Gastroesophageal sphincter (tissue), 4 donors: ENCODE measurements at regions not wholly inside any gene's neighbourhood (a gene's known extent, or its start where the extent isn't known, plus 50 kb on each side); places are given as distances from the start of the nearest gene placed in this dataset.

Source experiments
- ATAC-seq: fragments of 150-250 bp; one replicate; pipeline ENCODE4 v1.9.1; 2016; ENCODE audit warnings: mild to moderate bottlenecking, moderate library complexity
- H3K27ac ChIP-seq, 4 donors: fragments of 200-600 bp; sonication (generic) in 3 of 4; 1 replicate in 3 of 4; 2 replicates in 1 of 4; pipeline ENCODE4 v1.5.1; 2016 to 2019
- H3K27me3 ChIP-seq: fragments of 200-600 bp; sonication (generic); one replicate; pipeline ENCODE4 v1.5.1; 2019
- H3K36me3 ChIP-seq, 2 donors: fragments of 200-600 bp; sonication (generic); one replicate each; pipeline ENCODE4 v1.5.1; 2019; ENCODE audit warnings: control low read depth in 1 of 2
- H3K4me1 ChIP-seq, 3 donors: fragments of 200-600 bp; sonication (generic); 1 replicate in 2 of 3; 2 replicates in 1 of 3; pipeline ENCODE4 v1.5.1; 2016 to 2019; ENCODE audit warnings: control low read depth in 2 of 3
- H3K4me3 ChIP-seq, 2 donors: fragments of 200-600 bp; sonication (generic); one replicate each; pipeline ENCODE4 v1.5.1; 2019; ENCODE audit warnings: mild to moderate bottlenecking in 1 of 2, moderate library complexity in 1 of 2
- H3K9me3 ChIP-seq, 3 donors: fragments of 200-600 bp; sonication (generic); one replicate each; pipeline ENCODE4 v1.5.1; 2017 to 2019; ENCODE audit warnings: control low read depth in 2 of 3
- CTCF ChIP-seq, 4 experiments: fragments of 200-600 bp in 2 of 4; fragments of 450-650 bp in 2 of 4; sonication (generic) in 1 of 4; IDR thresholded peaks; one replicate each; pipeline ENCODE4 v1.5.1; 2017 to 2019; ENCODE audit warnings: antibody characterized with exemption in 4 of 4, mild to moderate bottlenecking in 2 of 4, moderate library complexity in 2 of 4
- EP300 ChIP-seq: sonication (generic); formaldehyde crosslinking; IDR thresholded peaks from one replicate; pipeline ENCODE4 v1.6.1; 2017; ENCODE audit warnings: antibody characterized with exemption, mild to moderate bottlenecking
- POLR2A ChIP-seq, 2 donors: fragments of 450-650 bp; IDR thresholded peaks; one replicate each; pipeline ENCODE4 v1.6.1; 2017; ENCODE audit warnings: antibody characterized with exemption in 2 of 2, mild to moderate bottlenecking in 2 of 2, moderate library complexity in 1 of 2
- POLR2AphosphoS5 ChIP-seq: sonication (generic); formaldehyde crosslinking; IDR thresholded peaks from one replicate; pipeline ENCODE4 v1.6.1; 2017; ENCODE audit warnings: antibody characterized with exemption
- WGBS, 2 donors: methylation state at CpG; one replicate each; pipeline ENCODE4 v1.1.5; 2018; ENCODE audit warnings: low coverage in 1 of 2; 5-methylcytosine and 5-hydroxymethylcytosine counted together

DNA sequence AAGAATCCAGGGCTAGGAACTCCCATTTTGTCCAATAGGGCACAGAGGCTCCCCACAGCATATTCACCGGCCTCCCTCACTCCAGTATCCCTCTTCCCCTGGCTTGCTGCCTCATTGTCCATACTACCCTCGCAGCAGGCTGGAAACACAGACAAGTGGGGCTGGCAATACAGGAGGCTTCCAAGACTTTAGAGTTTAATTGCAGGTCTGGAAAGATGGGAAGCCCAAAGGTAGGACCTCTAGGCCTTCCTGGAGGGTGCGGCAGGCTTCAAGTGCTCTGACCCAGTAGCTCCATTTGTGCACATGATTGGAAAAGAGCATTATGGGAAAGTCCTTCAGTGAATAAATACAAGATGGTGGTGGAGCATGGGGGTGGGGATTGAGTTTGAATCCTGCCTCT, 166.7 kb downstream of the EVX1 start:
- 100% methylated on average over 1 of the region's 3 CpGs for WGBS, 2 donors
- no peak for TF ChIP-seq EP300
- TF ChIP-seq POLR2AphosphoS5 = no peak
- no peak for TF ChIP-seq POLR2A (IDR thresholded peaks at IDR 0.05)
- no peak for TF ChIP-seq CTCF (IDR thresholded peaks at IDR 0.05)
- Histone ChIP-seq H3K9me3 (no peaks in the 10 kb centered on the region), H3K27me3 (peaks cover 17% of the 10 kb centered on the region), H3K4me3 (no peak overlapping the region), H3K36me3 (no peaks in the 10 kb centered on the region), H3K27ac (no peak overlapping the region), H3K4me1 (no peaks in the 10 kb centered on the region)
- ATAC-seq = no peak

GRCh38 chr7:27409776-27410175, 167.2 kb downstream of the EVX1 start:
- H3K27me3 ChIP-seq = peaks cover 17% of the 10 kb centered on the region
- no peaks in the 10 kb centered on the region for H3K4me1 ChIP-seq
- no peaks in the 10 kb centered on the region for H3K9me3 ChIP-seq
- WGBS, 2 donors = 33 to 41% methylated on average over 1 to 2 of the region's 2 CpGs
- no peak overlapping the region for H3K4me3 ChIP-seq
- TF ChIP-seq CTCF (IDR thresholded peaks at IDR 0.05) (no peak), POLR2A (IDR thresholded peaks at IDR 0.05) (no peak), POLR2AphosphoS5 (no peak), EP300 (no peak)
- no peaks in the 10 kb centered on the region for H3K36me3 ChIP-seq
- H3K27ac ChIP-seq = no peak overlapping the region
- ATAC-seq = no peak

- TF ChIP-seq EP300 (no peak), POLR2A (IDR thresholded peaks at IDR 0.05) (no peak), POLR2AphosphoS5 (no peak), CTCF (IDR thresholded peaks at IDR 0.05) (no peak)
- H3K4me3 ChIP-seq = no peak overlapping the region
- H3K36me3 ChIP-seq = no peaks in the 10 kb centered on the region
- no peak for ATAC-seq
- H3K27me3 ChIP-seq = peaks cover 10% of the 10 kb centered on the region
- no peaks in the 10 kb centered on the region for H3K9me3 ChIP-seq
- H3K4me1 ChIP-seq = no peaks in the 10 kb centered on the region
- 48 to 69% methylated on average over 3 to 5 of the region's 5 CpGs for WGBS, 2 donors
- H3K27ac ChIP-seq = no peak overlapping the region
Measured at GRCh38 chr7:27410812-27411544, 168.4 kb downstream of the EVX1 start.

DNA sequence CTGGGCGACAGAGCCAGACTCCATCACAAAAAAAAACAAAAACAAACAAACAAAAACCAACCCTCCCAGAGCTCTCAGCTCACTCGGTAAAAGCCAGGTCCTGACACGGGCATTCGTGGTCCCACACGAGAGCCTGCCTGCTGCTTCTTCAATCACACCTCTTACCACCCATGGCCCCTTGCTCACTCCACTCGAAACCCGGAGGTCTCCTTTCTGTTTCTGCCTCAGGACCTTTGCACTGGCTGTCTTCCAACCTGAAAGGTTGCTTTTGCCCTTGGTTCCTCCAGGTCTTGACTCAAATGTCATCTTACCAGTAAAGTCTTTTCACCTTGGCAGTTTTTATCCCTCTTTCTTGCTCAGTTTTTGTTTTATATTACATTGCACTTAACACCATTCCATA, 169.6 kb downstream of the EVX1 start:
- H3K27ac ChIP-seq = no peak overlapping the region
- TF ChIP-seq POLR2AphosphoS5 (no peak), CTCF (IDR thresholded peaks at IDR 0.05) (no peak), POLR2A (IDR thresholded peaks at IDR 0.05) (no peak), EP300 (no peak)
- ATAC-seq = no peak
- no peaks in the 10 kb centered on the region for H3K36me3 ChIP-seq
- peaks cover 10% of the 10 kb centered on the region for H3K27me3 ChIP-seq
- H3K4me1 ChIP-seq = no peaks in the 10 kb centered on the region
- no peak overlapping the region for H3K4me3 ChIP-seq
- WGBS, 2 donors = 76 to 91% methylated on average over 6 to 7 of the region's 7 CpGs
- H3K9me3 ChIP-seq = no peaks in the 10 kb centered on the region

DNA sequence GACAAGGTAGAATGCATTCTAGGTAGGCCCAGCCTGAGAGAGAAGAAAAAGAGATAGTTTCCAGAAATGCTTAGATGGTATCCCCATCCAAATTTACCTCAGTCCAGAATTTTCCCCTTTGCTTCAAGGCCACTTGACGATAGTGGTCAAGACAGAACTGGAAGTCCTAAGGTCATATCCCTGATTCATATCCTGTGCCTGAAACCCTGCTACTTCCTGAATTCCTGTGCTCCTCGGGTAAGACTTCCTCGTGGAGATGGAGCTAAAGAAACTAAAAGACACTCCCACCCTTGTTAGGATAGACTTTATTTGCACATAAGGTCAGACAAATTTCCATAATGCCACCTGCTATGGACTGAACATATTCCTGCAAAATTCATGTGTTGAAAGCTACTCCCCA, 175.9 kb downstream of the EVX1 start:
- Histone ChIP-seq H3K9me3 (no peaks in the 10 kb centered on the region), H3K4me3 (no peak overlapping the region), H3K36me3 (no peaks in the 10 kb centered on the region), H3K27me3 (no peaks in the 10 kb centered on the region), H3K27ac (no peak overlapping the region), H3K4me1 (no peaks in the 10 kb centered on the region)
- TF ChIP-seq EP300 (no peak), POLR2A (IDR thresholded peaks at IDR 0.05) (no peak), POLR2AphosphoS5 (no peak), CTCF (IDR thresholded peaks at IDR 0.05) (no peak)
- WGBS, 2 donors = 80% methylated on average over 1 to 3 of the region's 3 CpGs
- no peak for ATAC-seq
